ENCODE measurements at regions not wholly inside any gene's neighbourhood (a gene's known extent, or its start where the extent isn't known, plus 50 kb on each side); places are given as distances from the start of the nearest gene placed in this dataset.

GRCh38 chr5:74206579-74207550 lies 433.7 kb downstream of the ENC1 start:
- peak; percentile 84 for DNase-seq

GRCh38 chr5:74205767-74206578 lies 434.6 kb downstream of the ENC1 start:
- no peak for DNase-seq

- DNase-seq, result peak; percentile 54
These were observed 439.0 kb downstream of the ENC1 start for GRCh38 chr5:74201334-74202081.

GRCh38 chr5:74200560-74200959 lies 440.0 kb downstream of the ENC1 start:
- no peak for DNase-seq

- DNase-seq, result no peak
These were observed 440.9 kb downstream of the ENC1 start for GRCh38 chr5:74199436-74200210.

GRCh38 chr5:74199005-74199404 lies 441.5 kb downstream of the ENC1 start:
- no peak for DNase-seq

- DNase-seq, result no peak
These were observed 442.4 kb downstream of the ENC1 start for GRCh38 chr5:74198156-74198555.

GRCh38 chr5:74196233-74196632 lies 444.3 kb downstream of the ENC1 start:
- no peak for DNase-seq

- no peak for DNase-seq
These were observed 446.3 kb downstream of the ENC1 start for GRCh38 chr5:74194196-74194595.

- peak; percentile 44 for DNase-seq
These were observed 447.8 kb downstream of the ENC1 start for GRCh38 chr5:74192606-74193299.

GRCh38 chr5:74188351-74189105 lies 452.0 kb downstream of the ENC1 start:
- no peak for DNase-seq

GRCh38 chr5:74187757-74188156 lies 452.8 kb downstream of the ENC1 start:
- no peak for DNase-seq

- DNase-seq, result no peak
These were observed 453.9 kb downstream of the ENC1 start for GRCh38 chr5:74186356-74187315.

- DNase-seq, result no peak
These were observed 454.9 kb downstream of the ENC1 start for GRCh38 chr5:74185599-74185998.

- no peak for DNase-seq
These were observed 455.9 kb downstream of the ENC1 start for GRCh38 chr5:74184649-74185048.

GRCh38 chr5:74183041-74183440 lies 457.5 kb downstream of the ENC1 start:
- DNase-seq, result no peak

- no peak for DNase-seq
These were observed 457.9 kb downstream of the ENC1 start for GRCh38 chr5:74182603-74183002.

- no peak for DNase-seq
These were observed 460.8 kb downstream of the ENC1 start for GRCh38 chr5:74179701-74180100.

GRCh38 chr5:74179179-74179578 lies 461.3 kb downstream of the ENC1 start:
- no peak for DNase-seq

- DNase-seq, result no peak
These were observed 462.6 kb downstream of the ENC1 start for GRCh38 chr5:74177961-74178360.
